ENCODE measurements at regions not wholly inside any gene's neighbourhood (a gene's known extent, or its start where the extent isn't known, plus 50 kb on each side); places are given as distances from the start of the nearest gene placed in this dataset.
A peak's percentile ranks its signal among the peaks of the same experiment; 100 is the strongest.

DNA sequence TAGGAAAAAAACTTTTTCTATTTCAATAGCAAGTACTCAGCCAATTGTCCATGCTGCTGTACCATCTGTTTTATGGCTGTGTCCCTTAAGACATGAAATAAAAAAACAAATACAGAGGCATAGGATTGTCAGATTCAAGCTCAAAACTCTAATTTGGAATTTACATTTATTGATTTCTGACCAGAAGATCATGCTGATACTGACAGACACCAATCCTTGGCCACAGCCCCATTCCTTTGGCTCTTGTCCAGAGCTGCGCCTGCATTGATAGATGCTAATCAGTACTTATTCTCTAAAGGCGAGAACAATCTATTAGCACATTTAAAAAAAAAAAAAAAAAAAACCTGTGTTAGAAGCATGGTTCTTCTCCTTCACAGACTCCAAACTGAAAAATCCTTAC is 384.6 kb downstream of the TMEM232 start:
- no peaks in the 10 kb centered on the region for H3K36me3 ChIP-seq (ENCODE audit: insufficient read depth in 1 of 2, low read depth in 1 of 2)
- DNase-seq = no peak
- 73 to 81% (median 79%) methylated on average over 2 of the region's 2 CpGs for WGBS, 3 donors
- intact Hi-C loops (cut with DNase I) = no loop called here
- H3K27ac ChIP-seq = no peak overlapping the region
- H3K4me3 ChIP-seq = no peak overlapping the region
- no peaks in the 10 kb centered on the region for H3K4me1 ChIP-seq
- no peaks in the 10 kb centered on the region for H3K9me3 ChIP-seq
- ATAC-seq = no peak
- TF ChIP-seq, protein P1, sequence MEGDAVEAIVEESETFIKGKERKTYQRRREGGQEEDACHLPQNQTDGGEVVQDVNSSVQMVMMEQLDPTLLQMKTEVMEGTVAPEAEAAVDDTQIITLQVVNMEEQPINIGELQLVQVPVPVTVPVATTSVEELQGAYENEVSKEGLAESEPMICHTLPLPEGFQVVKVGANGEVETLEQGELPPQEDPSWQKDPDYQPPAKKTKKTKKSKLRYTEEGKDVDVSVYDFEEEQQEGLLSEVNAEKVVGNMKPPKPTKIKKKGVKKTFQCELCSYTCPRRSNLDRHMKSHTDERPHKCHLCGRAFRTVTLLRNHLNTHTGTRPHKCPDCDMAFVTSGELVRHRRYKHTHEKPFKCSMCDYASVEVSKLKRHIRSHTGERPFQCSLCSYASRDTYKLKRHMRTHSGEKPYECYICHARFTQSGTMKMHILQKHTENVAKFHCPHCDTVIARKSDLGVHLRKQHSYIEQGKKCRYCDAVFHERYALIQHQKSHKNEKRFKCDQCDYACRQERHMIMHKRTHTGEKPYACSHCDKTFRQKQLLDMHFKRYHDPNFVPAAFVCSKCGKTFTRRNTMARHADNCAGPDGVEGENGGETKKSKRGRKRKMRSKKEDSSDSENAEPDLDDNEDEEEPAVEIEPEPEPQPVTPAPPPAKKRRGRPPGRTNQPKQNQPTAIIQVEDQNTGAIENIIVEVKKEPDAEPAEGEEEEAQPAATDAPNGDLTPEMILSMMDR (IDR thresholded peaks at IDR 0.05) = no peak
- H3K27me3 ChIP-seq (ENCODE audit: insufficient read depth in 3 of 3, low read length in 2 of 3) = no peaks in the 10 kb centered on the region

DNA sequence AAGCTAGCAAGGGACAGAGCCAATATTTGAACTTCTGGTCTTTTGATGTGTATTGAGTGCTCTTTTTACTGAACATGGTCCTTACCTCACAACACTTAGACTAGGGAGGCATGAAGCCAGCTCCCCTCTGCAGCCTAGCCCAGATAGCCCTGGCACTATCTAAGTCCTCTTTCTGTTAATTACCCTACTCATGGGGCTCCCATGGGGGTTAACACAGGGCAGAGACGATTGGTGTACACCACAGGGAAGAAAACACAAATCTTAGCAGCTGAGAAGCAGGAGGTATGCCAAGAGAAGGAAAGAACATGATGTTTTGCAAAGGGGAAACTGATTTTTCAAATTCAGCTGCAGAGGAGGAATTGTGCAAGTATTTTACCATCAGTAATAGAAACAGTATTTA is 383.8 kb downstream of the TMEM232 start:
- Histone ChIP-seq H3K27me3 (ENCODE audit: insufficient read depth in 3 of 3, low read length in 2 of 3) (no peaks in the 10 kb centered on the region), H3K36me3 (ENCODE audit: insufficient read depth in 1 of 2, low read depth in 1 of 2) (no peaks in the 10 kb centered on the region), H3K9me3 (no peaks in the 10 kb centered on the region), H3K27ac (no peak overlapping the region), H3K4me3 (no peak overlapping the region), H3K4me1 (no peaks in the 10 kb centered on the region)
- peak in 2 of 4 donors; percentile 46 to 66 for ATAC-seq
- TF ChIP-seq, protein P1 (IDR thresholded peaks at IDR 0.05) = no peak
- peak in 1 of 2 donors; percentile 52 for DNase-seq
- intact Hi-C loops (cut with DNase I) = no loop called here
- WGBS, 3 donors = 0 to 3% (median 3%) methylated on average over 1 of the region's 1 CpG

DNA sequence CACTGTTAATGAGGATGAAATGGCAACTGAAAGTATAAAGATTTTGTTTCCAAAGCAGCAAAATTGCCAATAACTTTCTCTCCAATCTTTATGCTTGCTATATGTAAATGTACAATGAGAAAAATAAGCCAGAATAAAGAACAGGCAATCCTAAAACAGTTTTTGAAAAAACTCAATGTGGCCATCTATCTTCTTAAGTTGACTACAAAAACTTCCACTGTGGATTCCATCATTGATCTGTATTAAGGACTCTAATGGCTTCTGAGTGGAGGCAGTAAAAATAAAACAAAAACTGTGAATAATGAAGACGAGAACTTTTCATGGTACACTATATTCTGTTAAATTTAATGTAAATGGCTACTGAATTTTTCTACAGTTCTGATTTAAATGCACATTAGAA is 382.9 kb downstream of the TMEM232 start:
- 85 to 90% (median 87%) methylated on average over 1 of the region's 1 CpG for WGBS, 3 donors
- no peaks in the 10 kb centered on the region for H3K9me3 ChIP-seq
- no peak overlapping the region for H3K4me3 ChIP-seq
- H3K4me1 ChIP-seq = no peaks in the 10 kb centered on the region
- intact Hi-C loops (cut with DNase I) = no loop called here
- no peaks in the 10 kb centered on the region for H3K27me3 ChIP-seq (ENCODE audit: insufficient read depth in 3 of 3, low read length in 2 of 3)
- TF ChIP-seq, protein P1 (IDR thresholded peaks at IDR 0.05) = no peak
- DNase-seq = no peak
- no peaks in the 10 kb centered on the region for H3K36me3 ChIP-seq (ENCODE audit: insufficient read depth in 1 of 2, low read depth in 1 of 2)
- H3K27ac ChIP-seq = no peak overlapping the region
- ATAC-seq = no peak

DNA sequence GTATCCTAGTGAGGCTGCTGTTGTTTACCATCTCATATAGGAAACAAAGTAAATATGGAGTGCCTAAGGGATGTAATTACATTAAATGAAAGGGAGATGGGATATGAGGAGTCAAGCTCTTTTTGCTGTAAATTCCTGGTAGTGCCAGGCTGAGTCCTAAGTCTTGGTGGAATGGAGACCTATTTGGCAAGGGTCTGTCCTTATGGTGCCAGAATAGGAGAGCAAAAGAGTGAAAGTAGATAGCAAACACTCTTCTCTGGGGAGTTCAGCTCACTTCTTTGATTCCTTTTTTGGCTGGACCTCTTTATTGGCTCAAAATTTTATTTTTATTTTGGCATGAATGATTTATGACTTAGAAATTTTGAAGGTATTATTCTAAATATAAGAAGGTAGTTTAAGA is 380.8 kb downstream of the TMEM232 start:
- no peaks in the 10 kb centered on the region for H3K36me3 ChIP-seq (ENCODE audit: insufficient read depth in 1 of 2, low read depth in 1 of 2)
- no peaks in the 10 kb centered on the region for H3K9me3 ChIP-seq
- no peak overlapping the region for H3K27ac ChIP-seq
- ATAC-seq (no peak), DNase-seq (no peak)
- no peaks in the 10 kb centered on the region for H3K27me3 ChIP-seq (ENCODE audit: insufficient read depth in 3 of 3, low read length in 2 of 3)
- H3K4me1 ChIP-seq = no peaks in the 10 kb centered on the region
- intact Hi-C loops (cut with DNase I) = no loop called here
- no peak overlapping the region for H3K4me3 ChIP-seq
- TF ChIP-seq, protein P1 (IDR thresholded peaks at IDR 0.05) = no peak

DNA sequence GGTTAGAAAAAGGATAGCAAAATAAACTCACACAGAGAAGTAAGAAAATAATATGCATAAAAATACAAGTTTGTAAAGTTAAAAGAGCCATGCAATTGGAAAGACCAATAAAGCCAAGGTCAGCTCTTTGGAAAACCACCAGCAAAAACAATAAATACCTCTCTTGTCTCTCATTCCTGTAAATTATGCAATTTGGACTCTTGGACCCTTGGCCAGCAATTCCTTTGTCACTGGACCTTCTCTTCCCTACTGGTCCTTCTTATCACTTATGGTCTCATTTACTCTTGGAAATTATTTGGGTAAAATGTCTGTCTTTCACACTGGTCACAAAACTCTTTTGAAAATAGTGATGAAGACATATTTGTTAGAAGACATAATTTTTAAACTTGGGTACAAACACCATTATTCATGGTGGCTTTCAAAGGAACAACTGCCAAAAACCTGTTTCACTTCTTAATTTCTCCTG is 379.5 kb downstream of the TMEM232 start:
- DNase-seq (no peak), ATAC-seq (no peak)
- Histone ChIP-seq H3K4me1 (no peaks in the 10 kb centered on the region), H3K9me3 (no peaks in the 10 kb centered on the region), H3K27me3 (ENCODE audit: insufficient read depth in 3 of 3, low read length in 2 of 3) (no peaks in the 10 kb centered on the region), H3K4me3 (no peak overlapping the region), H3K27ac (no peak overlapping the region), H3K36me3 (ENCODE audit: insufficient read depth in 1 of 2, low read depth in 1 of 2) (no peaks in the 10 kb centered on the region)
- intact Hi-C loops (cut with DNase I) = no loop called here
- TF ChIP-seq, protein P1 (IDR thresholded peaks at IDR 0.05) = no peak

Data from psoas muscle (tissue), 7 donors.